ENCODE measurements at regions not wholly inside any gene's neighbourhood (a gene's known extent, or its start where the extent isn't known, plus 50 kb on each side); places are given as distances from the start of the nearest gene placed in this dataset.

GRCh38 chr14:83312511-83312910 is 1778.9 kb upstream of the SEL1L start:
- H3K27ac ChIP-seq (ENCODE audit: extremely low read depth, low read depth, low read length): no peak overlapping the region
- no peaks in the 10 kb centered on the region for H3K9me3 ChIP-seq (ENCODE audit: control insufficient read depth, insufficient read depth, low read depth, low read length)
- no peaks in the 10 kb centered on the region for H3K4me1 ChIP-seq (ENCODE audit: control insufficient read depth, insufficient read depth, low read length)
- TF ChIP-seq ZNF114 (tag by site-specific recombination; IDR thresholded peaks at IDR 0.05): no peak
- no peak for TF ChIP-seq ZNF518A (tag by site-specific recombination; conservative IDR thresholded peaks at IDR 0.05; ENCODE audit: low read depth)
- no peak for TF ChIP-seq ZSCAN18 (tag by site-specific recombination; IDR thresholded peaks at IDR 0.05)
- no peak for TF ChIP-seq ZNF777 (tag by site-specific recombination; IDR thresholded peaks at IDR 0.05; ENCODE audit: borderline replicate concordance)
- TF ChIP-seq ZSCAN16 (tag by site-specific recombination; IDR thresholded peaks at IDR 0.05): no peak
- CTCF ChIA-PET: interaction anchor here (0.6 to 1.7 kb wide), 2 partner anchors 12 to 29 kb away, joined by 3 to 6 read pairs; no protein-coding TSS in a partner anchor
- POLR2A ChIA-PET: no interaction called here
- H3K36me3 ChIP-seq (ENCODE audit: control insufficient read depth in 2 of 2, insufficient read depth in 1 of 2, low read length in 2 of 2): no peaks in the 10 kb centered on the region
- no peak overlapping the region for H3K4me3 ChIP-seq (ENCODE audit: low read depth, low read length)

DNA sequence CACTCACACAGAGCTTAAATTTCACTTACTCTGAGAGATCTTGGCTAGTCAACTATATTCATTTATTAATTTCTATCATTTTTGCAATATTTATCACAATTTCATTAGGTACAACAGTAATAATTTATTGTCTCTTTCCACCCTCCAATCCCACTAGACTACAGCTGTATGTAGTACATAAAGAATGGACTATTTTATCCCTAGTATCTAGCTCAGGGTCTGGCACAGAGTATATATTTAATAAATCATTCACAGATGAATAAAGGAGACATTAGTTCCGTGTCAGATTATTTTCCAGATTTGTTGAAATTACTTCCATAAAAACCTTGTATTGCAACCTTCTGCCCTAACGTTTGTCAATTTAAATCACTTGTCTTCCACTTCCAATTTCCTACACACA is 1781.1 kb upstream of the SEL1L start:
- TF ChIP-seq ZNF24 (tag by site-specific recombination; IDR thresholded peaks at IDR 0.05) (no peak), ZBTB49 (tag by site-specific recombination; IDR thresholded peaks at IDR 0.05; ENCODE audit: low read depth) (no peak), ZBTB21 (tag by site-specific recombination; IDR thresholded peaks at IDR 0.05) (no peak), ZNF501 (tag by site-specific recombination; IDR thresholded peaks at IDR 0.05) (no peak), ZNF133 (tag by site-specific recombination; IDR thresholded peaks at IDR 0.05) (no peak), KLF10 (tag by site-specific recombination; IDR thresholded peaks at IDR 0.05) (no peak), TCF7L2 (IDR thresholded peaks at IDR 0.05; ENCODE audit: borderline replicate concordance, low read depth, low read length) (no peak), ZNF571 (tag by site-specific recombination; IDR thresholded peaks at IDR 0.05) (no peak), PRDM10 (tag by site-specific recombination; IDR thresholded peaks at IDR 0.05) (no peak)
- TF ChIP-seq, protein P1, sequence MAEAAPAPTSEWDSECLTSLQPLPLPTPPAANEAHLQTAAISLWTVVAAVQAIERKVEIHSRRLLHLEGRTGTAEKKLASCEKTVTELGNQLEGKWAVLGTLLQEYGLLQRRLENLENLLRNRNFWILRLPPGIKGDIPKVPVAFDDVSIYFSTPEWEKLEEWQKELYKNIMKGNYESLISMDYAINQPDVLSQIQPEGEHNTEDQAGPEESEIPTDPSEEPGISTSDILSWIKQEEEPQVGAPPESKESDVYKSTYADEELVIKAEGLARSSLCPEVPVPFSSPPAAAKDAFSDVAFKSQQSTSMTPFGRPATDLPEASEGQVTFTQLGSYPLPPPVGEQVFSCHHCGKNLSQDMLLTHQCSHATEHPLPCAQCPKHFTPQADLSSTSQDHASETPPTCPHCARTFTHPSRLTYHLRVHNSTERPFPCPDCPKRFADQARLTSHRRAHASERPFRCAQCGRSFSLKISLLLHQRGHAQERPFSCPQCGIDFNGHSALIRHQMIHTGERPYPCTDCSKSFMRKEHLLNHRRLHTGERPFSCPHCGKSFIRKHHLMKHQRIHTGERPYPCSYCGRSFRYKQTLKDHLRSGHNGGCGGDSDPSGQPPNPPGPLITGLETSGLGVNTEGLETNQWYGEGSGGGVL (tag by site-specific recombination; IDR thresholded peaks at IDR 0.05): no peak
- Histone ChIP-seq H3K27ac (ENCODE audit: extremely low read depth, low read depth, low read length) (no peak overlapping the region), H3K4me1 (ENCODE audit: control insufficient read depth, insufficient read depth, low read length) (no peaks in the 10 kb centered on the region), H3K9me3 (ENCODE audit: control insufficient read depth, insufficient read depth, low read depth, low read length) (no peaks in the 10 kb centered on the region), H3K4me3 (ENCODE audit: low read depth, low read length) (no peak overlapping the region), H3K36me3 (ENCODE audit: control insufficient read depth in 2 of 2, insufficient read depth in 1 of 2, low read length in 2 of 2) (no peaks in the 10 kb centered on the region)
- ChIA-PET CTCF (no interaction called here), POLR2A (no interaction called here)
